Mesothelial cell of epicardium (in vitro differentiated cells): ENCODE measurements at regions not wholly inside any gene's neighbourhood (a gene's known extent, or its start where the extent isn't known, plus 50 kb on each side); places are given as distances from the start of the nearest gene placed in this dataset.

Source experiments
- DNase-seq, 2 experiments: peaks; one replicate each; pipeline ENCODE4 v3.0.0; 2021; ENCODE audit warnings: low spot score in 2 of 2; ENCODE audit not compliant: unreplicated experiment in 2 of 2
- H3K27ac Mint-ChIP-seq: 2 replicates; pipeline ENCODE4 v1.8.0; 2021; ENCODE audit warnings: mixed read lengths
- H3K27me3 Mint-ChIP-seq: 2 replicates; pipeline ENCODE4 v1.8.0; 2021; ENCODE audit warnings: low read depth, mixed read lengths
- H3K36me3 Mint-ChIP-seq: 2 replicates; pipeline ENCODE4 v1.8.0; 2021; ENCODE audit warnings: mixed read lengths
- H3K4me1 Mint-ChIP-seq: 2 replicates; pipeline ENCODE4 v1.8.0; 2021; ENCODE audit warnings: mixed read lengths
- H3K4me3 Mint-ChIP-seq: 2 replicates; pipeline ENCODE4 v1.8.0; 2021; ENCODE audit warnings: mild to moderate bottlenecking, moderate library complexity, mixed read lengths
- H3K9me3 Mint-ChIP-seq: 2 replicates; pipeline ENCODE4 v1.8.0; 2021; ENCODE audit warnings: mixed read lengths
- TF ChIP-seq, protein P1 (sequence below): fragments of 200-600 bp; sonication (generic); IDR thresholded peaks from one replicate; pipeline ENCODE4 v1.5.0; 2021; ENCODE audit warnings: antibody characterized with exemption; ENCODE audit not compliant: unreplicated experiment

DNA sequence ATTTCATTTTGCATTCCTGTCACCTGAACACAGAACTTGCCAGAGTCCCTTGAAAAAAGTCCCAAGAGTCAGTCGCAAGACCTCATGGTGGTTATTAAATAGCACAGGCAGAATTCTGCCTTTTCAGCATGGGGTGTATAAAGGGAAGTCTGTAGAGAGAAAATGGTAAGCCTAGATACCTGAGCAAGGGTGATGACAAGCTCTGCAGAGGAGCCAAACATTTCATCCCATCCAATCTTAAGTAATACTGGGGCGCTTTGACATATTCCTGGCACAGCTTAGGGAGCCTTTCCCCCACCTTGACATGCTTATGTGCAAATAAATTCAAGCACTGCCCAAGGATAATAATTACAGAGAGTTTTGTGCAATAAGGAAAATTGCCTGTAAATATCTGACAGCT lies 213.0 kb downstream of the INHBA start:
- Mint-ChIP-seq H3K9me3 (peaks cover 3% of the 10 kb centered on the region), H3K4me1 (peaks cover 7% of the 10 kb centered on the region), H3K27ac (no peak overlapping the region), H3K27me3 (no peaks in the 10 kb centered on the region), H3K36me3 (no peaks in the 10 kb centered on the region), H3K4me3 (no peak overlapping the region)
- no peak for DNase-seq
- TF ChIP-seq, protein P1, sequence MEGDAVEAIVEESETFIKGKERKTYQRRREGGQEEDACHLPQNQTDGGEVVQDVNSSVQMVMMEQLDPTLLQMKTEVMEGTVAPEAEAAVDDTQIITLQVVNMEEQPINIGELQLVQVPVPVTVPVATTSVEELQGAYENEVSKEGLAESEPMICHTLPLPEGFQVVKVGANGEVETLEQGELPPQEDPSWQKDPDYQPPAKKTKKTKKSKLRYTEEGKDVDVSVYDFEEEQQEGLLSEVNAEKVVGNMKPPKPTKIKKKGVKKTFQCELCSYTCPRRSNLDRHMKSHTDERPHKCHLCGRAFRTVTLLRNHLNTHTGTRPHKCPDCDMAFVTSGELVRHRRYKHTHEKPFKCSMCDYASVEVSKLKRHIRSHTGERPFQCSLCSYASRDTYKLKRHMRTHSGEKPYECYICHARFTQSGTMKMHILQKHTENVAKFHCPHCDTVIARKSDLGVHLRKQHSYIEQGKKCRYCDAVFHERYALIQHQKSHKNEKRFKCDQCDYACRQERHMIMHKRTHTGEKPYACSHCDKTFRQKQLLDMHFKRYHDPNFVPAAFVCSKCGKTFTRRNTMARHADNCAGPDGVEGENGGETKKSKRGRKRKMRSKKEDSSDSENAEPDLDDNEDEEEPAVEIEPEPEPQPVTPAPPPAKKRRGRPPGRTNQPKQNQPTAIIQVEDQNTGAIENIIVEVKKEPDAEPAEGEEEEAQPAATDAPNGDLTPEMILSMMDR, result no peak

DNA sequence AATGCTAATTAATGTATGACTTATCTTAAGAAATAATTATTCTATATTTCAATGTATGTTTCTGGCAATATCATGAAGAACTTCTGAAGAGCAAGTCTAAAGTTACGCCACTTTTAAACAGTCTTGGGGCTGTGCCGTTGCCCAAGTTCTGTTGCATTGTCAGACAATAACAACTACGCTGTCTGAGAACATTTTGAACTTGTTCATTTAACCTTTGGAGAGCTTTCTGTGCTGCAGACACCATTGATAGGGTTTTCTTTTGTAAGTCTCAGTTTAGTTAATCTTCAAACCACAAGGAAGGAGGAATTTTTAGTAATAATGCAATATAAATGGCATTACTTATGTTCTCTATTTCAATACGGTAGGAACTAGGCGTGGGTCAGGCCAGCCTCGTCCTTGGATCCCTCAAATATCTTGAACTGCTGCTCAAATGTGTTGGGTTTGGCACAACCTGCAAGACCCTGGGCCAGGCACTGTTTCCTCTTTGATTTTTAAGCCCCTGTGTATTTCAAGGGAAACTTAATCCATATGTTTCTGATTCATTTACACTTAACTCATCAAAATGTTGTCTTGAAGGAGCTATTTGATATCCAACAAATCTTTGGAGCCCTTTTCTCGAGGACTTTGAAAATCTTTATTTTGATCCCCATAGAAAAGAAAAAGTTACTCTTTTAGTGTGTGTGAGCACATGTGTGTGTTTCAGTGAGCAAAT lies 215.5 kb downstream of the INHBA start:
- Mint-ChIP-seq H3K36me3 (no peaks in the 10 kb centered on the region), H3K4me3 (no peak overlapping the region), H3K9me3 (peaks cover 19% of the 10 kb centered on the region), H3K27me3 (no peaks in the 10 kb centered on the region), H3K27ac (no peak overlapping the region), H3K4me1 (no peaks in the 10 kb centered on the region)
- DNase-seq, result no peak
- TF ChIP-seq, protein P1, result no peak

DNA sequence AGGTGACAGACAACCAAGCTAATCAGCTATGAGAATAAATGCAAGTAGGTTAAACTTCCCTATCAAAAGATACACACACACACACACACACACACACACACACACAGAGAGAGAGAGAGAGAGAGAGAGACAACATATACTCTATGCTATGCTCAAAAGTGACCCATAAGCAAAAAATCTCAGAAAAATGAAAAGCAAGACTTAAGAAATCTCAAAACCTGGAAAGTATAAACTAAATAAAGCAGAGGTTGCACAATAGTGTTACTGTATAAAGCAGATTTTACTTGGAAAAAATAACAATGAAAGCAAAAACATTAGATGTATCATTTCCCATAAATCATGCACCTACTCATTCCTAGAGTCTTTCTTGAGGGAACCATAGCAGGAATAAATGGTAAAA lies 221.5 kb downstream of the INHBA start:
- Mint-ChIP-seq H3K27ac (no peak overlapping the region), H3K27me3 (no peaks in the 10 kb centered on the region), H3K36me3 (peaks cover 2% of the 10 kb centered on the region), H3K4me1 (peaks cover 6% of the 10 kb centered on the region), H3K9me3 (peaks cover 44% of the 10 kb centered on the region), H3K4me3 (no peak overlapping the region)
- DNase-seq, result no peak
- TF ChIP-seq, protein P1, result no peak

DNA sequence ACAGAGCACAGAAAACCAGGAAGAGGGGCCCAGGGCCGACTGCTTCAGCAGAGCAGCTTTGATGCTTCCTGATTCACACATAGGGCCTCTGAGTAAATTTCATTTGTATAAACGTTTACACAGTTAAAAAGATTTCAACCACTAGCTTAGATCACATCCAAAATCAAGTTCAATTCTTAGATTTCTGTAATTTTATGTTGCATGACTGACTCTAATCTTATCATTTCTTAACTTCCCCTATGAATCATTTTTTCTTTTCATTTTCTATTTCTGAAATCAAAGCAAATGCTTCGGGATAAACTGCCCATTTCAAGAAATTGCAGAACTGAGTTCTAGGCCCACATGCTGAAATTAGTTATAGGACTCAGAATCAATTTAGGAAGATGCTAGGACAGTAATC lies 224.7 kb downstream of the INHBA start:
- Mint-ChIP-seq H3K9me3 (peaks cover 31% of the 10 kb centered on the region), H3K36me3 (peaks cover 2% of the 10 kb centered on the region), H3K4me1 (peaks cover 13% of the 10 kb centered on the region), H3K27me3 (no peaks in the 10 kb centered on the region), H3K4me3 (no peak overlapping the region), H3K27ac (no peak overlapping the region)
- TF ChIP-seq, protein P1, result no peak
- DNase-seq, result no peak

DNA sequence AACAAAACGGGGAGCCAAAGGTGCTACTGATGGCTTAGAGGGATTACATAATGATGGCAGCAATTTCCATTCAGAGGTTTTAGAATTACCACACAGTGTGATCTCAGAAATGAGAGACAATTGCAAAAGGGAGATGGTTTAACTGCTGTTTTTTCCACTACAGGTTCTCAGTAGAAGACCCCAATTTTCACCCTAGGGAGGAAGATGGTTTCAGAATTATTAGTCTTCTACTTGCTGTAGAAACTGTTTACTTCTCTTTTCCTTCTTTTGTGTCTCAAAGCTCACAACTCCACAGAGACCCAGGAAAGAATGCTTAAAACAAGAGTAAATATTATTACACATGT lies 226.5 kb downstream of the INHBA start:
- no peak overlapping the region for H3K27ac Mint-ChIP-seq
- TF ChIP-seq, protein P1, result no peak
- peaks cover 17% of the 10 kb centered on the region for H3K9me3 Mint-ChIP-seq
- H3K36me3 Mint-ChIP-seq, result peaks cover 2% of the 10 kb centered on the region
- no peak overlapping the region for H3K4me3 Mint-ChIP-seq
- peaks cover 22% of the 10 kb centered on the region for H3K4me1 Mint-ChIP-seq
- H3K27me3 Mint-ChIP-seq, result no peaks in the 10 kb centered on the region
- DNase-seq, result no peak
